SK-N-SH treated with all-trans-retinoic acid at 6 μM for 48 hours (cell line): ENCODE measurements at regions not wholly inside any gene's neighbourhood (a gene's known extent, or its start where the extent isn't known, plus 50 kb on each side); places are given as distances from the start of the nearest gene placed in this dataset.

Experiments
- ATAC-seq: fragments of 200-7000 bp; cut with Tn5 transposase; 3 replicates; pipeline ENCODE4 v1.9.1; 2020; ENCODE audit warnings: mild to moderate bottlenecking, moderate library complexity
- ARNTL ChIP-seq: fragments of 450-650 bp; formaldehyde crosslinking; IDR thresholded peaks from 2 replicates; pipeline ENCODE4 v1.5.0; 2020; ENCODE audit warnings: low read depth, mild to moderate bottlenecking, moderate library complexity, borderline replicate concordance
- BACH2 ChIP-seq: fragments of 250-450 bp; sonication (Bioruptor Pico); IDR thresholded peaks from 2 replicates; pipeline ENCODE4 v1.9.0; 2021; ENCODE audit warnings: mild to moderate bottlenecking, borderline replicate concordance
- ESRRG ChIP-seq: fragments of 250-450 bp; sonication (Bioruptor Pico); IDR thresholded peaks from 2 replicates; pipeline ENCODE4 v1.6.1; 2021; ENCODE audit warnings: mild to moderate bottlenecking
- GLIS3 ChIP-seq: fragments of 250-450 bp; sonication (Bioruptor Pico); IDR thresholded peaks from 2 replicates; pipeline ENCODE4 v1.5.0; 2020; ENCODE audit warnings: mild to moderate bottlenecking, moderate library complexity
- ISL1 ChIP-seq: fragments of 250-450 bp; sonication (Bioruptor Pico); IDR thresholded peaks from 2 replicates; pipeline ENCODE4 v2.1.2; 2022; ENCODE audit warnings: mild to moderate bottlenecking, moderate library complexity
- OSR1 ChIP-seq: fragments of 250-450 bp; sonication (Bioruptor Pico); IDR thresholded peaks from 2 replicates; pipeline ENCODE4 v1.8.0; 2022; ENCODE audit warnings: moderate library complexity, mild to moderate bottlenecking, inconsistent platforms
- PPARA ChIP-seq: fragments of 250-450 bp; sonication (Bioruptor Pico); IDR thresholded peaks from 2 replicates; pipeline ENCODE4 v1.5.0; 2020; ENCODE audit warnings: mild to moderate bottlenecking, borderline replicate concordance
- RARB ChIP-seq: fragments of 250-450 bp; sonication (Bioruptor Pico); IDR thresholded peaks from 2 replicates; pipeline ENCODE4 v1.8.0; 2021; ENCODE audit warnings: mild to moderate bottlenecking, moderate library complexity
- SNAI2 ChIP-seq: fragments of 250-450 bp; sonication (Bioruptor Pico); IDR thresholded peaks from 2 replicates; pipeline ENCODE4 v1.5.0; 2020; ENCODE audit warnings: mild to moderate bottlenecking, moderate library complexity
- TCF4 ChIP-seq: fragments of 250-450 bp; sonication (Bioruptor Pico); IDR thresholded peaks from 2 replicates; pipeline ENCODE4 v1.8.0; 2021; ENCODE audit warnings: mild to moderate bottlenecking, moderate library complexity, borderline replicate concordance
- TOX ChIP-seq: fragments of 250-450 bp; sonication (Bioruptor Pico); IDR thresholded peaks from 2 replicates; pipeline ENCODE4 v1.8.0; 2021; ENCODE audit warnings: mild to moderate bottlenecking, moderate library complexity, borderline replicate concordance
- ZC3H10 ChIP-seq: fragments of 250-450 bp; sonication (Bioruptor Pico); IDR thresholded peaks from 2 replicates; pipeline ENCODE4 v1.5.1; 2021; ENCODE audit warnings: mild to moderate bottlenecking, moderate library complexity
- ZFP3 ChIP-seq: fragments of 250-450 bp; sonication (Bioruptor Pico); IDR thresholded peaks from 2 replicates; pipeline ENCODE4 v1.5.0; 2020; ENCODE audit warnings: mild to moderate bottlenecking, moderate library complexity
- ZFP30 ChIP-seq: fragments of 450-650 bp; formaldehyde crosslinking; IDR thresholded peaks from 2 replicates; pipeline ENCODE4 v1.5.0; 2022; ENCODE audit warnings: mild to moderate bottlenecking, moderate library complexity
- ZNF565 ChIP-seq: fragments of 450-650 bp; formaldehyde crosslinking; conservative IDR thresholded peaks from 2 replicates; pipeline ENCODE4 v1.5.0; 2020; ENCODE audit warnings: low read depth, mild to moderate bottlenecking, moderate library complexity
- ZNF8 ChIP-seq: fragments of 450-650 bp; formaldehyde crosslinking; IDR thresholded peaks from 2 replicates; pipeline ENCODE4 v1.5.0; 2020; ENCODE audit warnings: mild to moderate bottlenecking, moderate library complexity
- TF ChIP-seq, protein P1 (sequence below): fragments of 250-450 bp; sonication (Bioruptor Pico); IDR thresholded peaks from 2 replicates; pipeline ENCODE4 v1.8.0; 2020; ENCODE audit warnings: mild to moderate bottlenecking, moderate library complexity, borderline replicate concordance
- TF ChIP-seq, protein P2 (sequence below): fragments of 250-450 bp; sonication (Bioruptor Pico); IDR thresholded peaks from 2 replicates; pipeline ENCODE4 v1.5.1; 2020; ENCODE audit warnings: low read depth, mild to moderate bottlenecking, moderate library complexity
- TF ChIP-seq, protein P3 (sequence below): fragments of 250-450 bp; sonication (Bioruptor Pico); IDR thresholded peaks from 2 replicates; pipeline ENCODE4 v1.5.0; 2020; ENCODE audit warnings: mild to moderate bottlenecking, moderate library complexity
- TF ChIP-seq, protein P4 (sequence below): fragments of 250-450 bp; sonication (Bioruptor Pico); IDR thresholded peaks from 2 replicates; pipeline ENCODE4 v1.8.0; 2021; ENCODE audit warnings: low read depth, mild to moderate bottlenecking, moderate library complexity, borderline replicate concordance
- TF ChIP-seq, protein P5 (sequence below): fragments of 250-450 bp; sonication (Bioruptor Pico); IDR thresholded peaks from 2 replicates; pipeline ENCODE4 v1.5.1; 2021; ENCODE audit warnings: mild to moderate bottlenecking, moderate library complexity

DNA sequence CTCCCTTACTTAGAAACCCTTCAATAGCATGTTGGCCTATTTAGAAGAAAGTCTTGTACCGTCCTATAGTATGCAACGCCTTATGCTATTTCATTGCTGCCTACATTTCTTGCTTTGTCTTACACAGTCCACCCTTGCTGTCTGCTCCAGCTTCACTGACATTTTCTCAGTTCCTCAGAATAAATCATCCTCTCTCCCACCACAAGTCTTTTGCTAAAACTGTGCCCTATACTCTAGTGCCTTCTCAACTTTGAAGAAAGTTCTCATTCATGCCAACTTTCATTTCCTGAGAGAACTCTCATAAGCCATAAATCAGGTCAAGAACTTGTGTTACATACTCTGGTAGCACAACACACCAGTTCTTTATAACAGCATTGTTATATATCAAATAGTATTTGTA, 54.3 kb upstream of the COL3A1 start:
- ATAC-seq: no peak
- TF ChIP-seq, protein P1, sequence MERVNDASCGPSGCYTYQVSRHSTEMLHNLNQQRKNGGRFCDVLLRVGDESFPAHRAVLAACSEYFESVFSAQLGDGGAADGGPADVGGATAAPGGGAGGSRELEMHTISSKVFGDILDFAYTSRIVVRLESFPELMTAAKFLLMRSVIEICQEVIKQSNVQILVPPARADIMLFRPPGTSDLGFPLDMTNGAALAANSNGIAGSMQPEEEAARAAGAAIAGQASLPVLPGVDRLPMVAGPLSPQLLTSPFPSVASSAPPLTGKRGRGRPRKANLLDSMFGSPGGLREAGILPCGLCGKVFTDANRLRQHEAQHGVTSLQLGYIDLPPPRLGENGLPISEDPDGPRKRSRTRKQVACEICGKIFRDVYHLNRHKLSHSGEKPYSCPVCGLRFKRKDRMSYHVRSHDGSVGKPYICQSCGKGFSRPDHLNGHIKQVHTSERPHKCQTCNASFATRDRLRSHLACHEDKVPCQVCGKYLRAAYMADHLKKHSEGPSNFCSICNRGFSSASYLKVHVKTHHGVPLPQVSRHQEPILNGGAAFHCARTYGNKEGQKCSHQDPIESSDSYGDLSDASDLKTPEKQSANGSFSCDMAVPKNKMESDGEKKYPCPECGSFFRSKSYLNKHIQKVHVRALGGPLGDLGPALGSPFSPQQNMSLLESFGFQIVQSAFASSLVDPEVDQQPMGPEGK (CRISPR knock-in tag): no peak
- TF ChIP-seq BACH2 (CRISPR knock-in tag): no peak
- TF ChIP-seq ZFP30 (CRISPR knock-in tag): no peak
- TF ChIP-seq, protein P2, sequence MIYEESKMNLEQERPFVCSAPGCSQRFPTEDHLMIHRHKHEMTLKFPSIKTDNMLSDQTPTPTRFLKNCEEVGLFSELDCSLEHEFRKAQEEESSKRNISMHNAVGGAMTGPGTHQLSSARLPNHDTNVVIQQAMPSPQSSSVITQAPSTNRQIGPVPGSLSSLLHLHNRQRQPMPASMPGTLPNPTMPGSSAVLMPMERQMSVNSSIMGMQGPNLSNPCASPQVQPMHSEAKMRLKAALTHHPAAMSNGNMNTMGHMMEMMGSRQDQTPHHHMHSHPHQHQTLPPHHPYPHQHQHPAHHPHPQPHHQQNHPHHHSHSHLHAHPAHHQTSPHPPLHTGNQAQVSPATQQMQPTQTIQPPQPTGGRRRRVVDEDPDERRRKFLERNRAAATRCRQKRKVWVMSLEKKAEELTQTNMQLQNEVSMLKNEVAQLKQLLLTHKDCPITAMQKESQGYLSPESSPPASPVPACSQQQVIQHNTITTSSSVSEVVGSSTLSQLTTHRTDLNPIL (CRISPR knock-in tag): no peak
- no peak for TF ChIP-seq ESRRG (CRISPR knock-in tag)
- TF ChIP-seq OSR1 (CRISPR knock-in tag): no peak
- no peak for TF ChIP-seq TCF4

DNA sequence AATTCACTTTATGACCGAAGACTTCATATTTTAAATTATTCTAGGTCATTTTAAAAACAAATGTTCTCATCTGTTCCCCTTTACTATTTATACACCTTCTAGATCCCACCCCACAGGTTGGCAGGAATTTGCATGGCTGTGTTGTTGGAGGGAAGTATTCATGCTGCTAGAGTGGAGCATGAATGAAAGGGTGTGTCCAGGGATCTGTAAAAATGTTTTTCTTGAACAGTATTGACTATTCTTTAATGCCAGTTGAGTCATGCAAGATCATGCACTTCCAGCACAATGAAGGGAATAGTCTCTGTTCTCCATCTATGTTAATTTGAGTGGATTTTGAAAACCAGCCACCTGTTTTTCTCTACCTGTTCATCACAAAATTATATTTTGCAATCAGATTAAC, 52.0 kb upstream of the COL3A1 start:
- ATAC-seq: no peak
- no peak for TF ChIP-seq GLIS3
- no peak for TF ChIP-seq TCF4
- no peak for TF ChIP-seq BACH2 (CRISPR knock-in tag)
- TF ChIP-seq, protein P3, sequence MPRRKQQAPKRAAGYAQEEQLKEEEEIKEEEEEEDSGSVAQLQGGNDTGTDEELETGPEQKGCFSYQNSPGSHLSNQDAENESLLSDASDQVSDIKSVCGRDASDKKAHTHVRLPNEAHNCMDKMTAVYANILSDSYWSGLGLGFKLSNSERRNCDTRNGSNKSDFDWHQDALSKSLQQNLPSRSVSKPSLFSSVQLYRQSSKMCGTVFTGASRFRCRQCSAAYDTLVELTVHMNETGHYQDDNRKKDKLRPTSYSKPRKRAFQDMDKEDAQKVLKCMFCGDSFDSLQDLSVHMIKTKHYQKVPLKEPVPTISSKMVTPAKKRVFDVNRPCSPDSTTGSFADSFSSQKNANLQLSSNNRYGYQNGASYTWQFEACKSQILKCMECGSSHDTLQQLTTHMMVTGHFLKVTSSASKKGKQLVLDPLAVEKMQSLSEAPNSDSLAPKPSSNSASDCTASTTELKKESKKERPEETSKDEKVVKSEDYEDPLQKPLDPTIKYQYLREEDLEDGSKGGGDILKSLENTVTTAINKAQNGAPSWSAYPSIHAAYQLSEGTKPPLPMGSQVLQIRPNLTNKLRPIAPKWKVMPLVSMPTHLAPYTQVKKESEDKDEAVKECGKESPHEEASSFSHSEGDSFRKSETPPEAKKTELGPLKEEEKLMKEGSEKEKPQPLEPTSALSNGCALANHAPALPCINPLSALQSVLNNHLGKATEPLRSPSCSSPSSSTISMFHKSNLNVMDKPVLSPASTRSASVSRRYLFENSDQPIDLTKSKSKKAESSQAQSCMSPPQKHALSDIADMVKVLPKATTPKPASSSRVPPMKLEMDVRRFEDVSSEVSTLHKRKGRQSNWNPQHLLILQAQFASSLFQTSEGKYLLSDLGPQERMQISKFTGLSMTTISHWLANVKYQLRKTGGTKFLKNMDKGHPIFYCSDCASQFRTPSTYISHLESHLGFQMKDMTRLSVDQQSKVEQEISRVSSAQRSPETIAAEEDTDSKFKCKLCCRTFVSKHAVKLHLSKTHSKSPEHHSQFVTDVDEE (CRISPR knock-in tag): no peak
- no peak for TF ChIP-seq SNAI2
- TF ChIP-seq, protein P2 (CRISPR knock-in tag): no peak
- no peak for TF ChIP-seq RARB (CRISPR knock-in tag)
- no peak for TF ChIP-seq ZNF8
- no peak for TF ChIP-seq ZNF565
- no peak for TF ChIP-seq ZFP3 (CRISPR knock-in tag)
- TF ChIP-seq ARNTL: no peak
- no peak for TF ChIP-seq TOX (CRISPR knock-in tag)
- no peak for TF ChIP-seq ESRRG (CRISPR knock-in tag)
- TF ChIP-seq, protein P4, sequence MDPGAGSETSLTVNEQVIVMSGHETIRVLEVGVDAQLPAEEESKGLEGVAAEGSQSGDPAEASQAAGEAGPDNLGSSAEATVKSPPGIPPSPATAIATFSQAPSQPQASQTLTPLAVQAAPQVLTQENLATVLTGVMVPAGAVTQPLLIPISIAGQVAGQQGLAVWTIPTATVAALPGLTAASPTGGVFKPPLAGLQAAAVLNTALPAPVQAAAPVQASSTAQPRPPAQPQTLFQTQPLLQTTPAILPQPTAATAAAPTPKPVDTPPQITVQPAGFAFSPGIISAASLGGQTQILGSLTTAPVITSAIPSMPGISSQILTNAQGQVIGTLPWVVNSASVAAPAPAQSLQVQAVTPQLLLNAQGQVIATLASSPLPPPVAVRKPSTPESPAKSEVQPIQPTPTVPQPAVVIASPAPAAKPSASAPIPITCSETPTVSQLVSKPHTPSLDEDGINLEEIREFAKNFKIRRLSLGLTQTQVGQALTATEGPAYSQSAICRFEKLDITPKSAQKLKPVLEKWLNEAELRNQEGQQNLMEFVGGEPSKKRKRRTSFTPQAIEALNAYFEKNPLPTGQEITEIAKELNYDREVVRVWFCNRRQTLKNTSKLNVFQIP (CRISPR knock-in tag): no peak
- TF ChIP-seq, protein P5, sequence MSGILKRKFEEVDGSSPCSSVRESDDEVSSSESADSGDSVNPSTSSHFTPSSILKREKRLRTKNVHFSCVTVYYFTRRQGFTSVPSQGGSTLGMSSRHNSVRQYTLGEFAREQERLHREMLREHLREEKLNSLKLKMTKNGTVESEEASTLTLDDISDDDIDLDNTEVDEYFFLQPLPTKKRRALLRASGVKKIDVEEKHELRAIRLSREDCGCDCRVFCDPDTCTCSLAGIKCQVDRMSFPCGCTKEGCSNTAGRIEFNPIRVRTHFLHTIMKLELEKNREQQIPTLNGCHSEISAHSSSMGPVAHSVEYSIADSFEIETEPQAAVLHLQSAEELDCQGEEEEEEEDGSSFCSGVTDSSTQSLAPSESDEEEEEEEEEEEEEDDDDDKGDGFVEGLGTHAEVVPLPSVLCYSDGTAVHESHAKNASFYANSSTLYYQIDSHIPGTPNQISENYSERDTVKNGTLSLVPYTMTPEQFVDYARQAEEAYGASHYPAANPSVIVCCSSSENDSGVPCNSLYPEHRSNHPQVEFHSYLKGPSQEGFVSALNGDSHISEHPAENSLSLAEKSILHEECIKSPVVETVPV: no peak
- no peak for TF ChIP-seq ZC3H10 (CRISPR knock-in tag)
- no peak for TF ChIP-seq ISL1 (CRISPR knock-in tag)
- TF ChIP-seq PPARA (CRISPR knock-in tag): no peak
- TF ChIP-seq ZFP30 (CRISPR knock-in tag): no peak
